Esophagus squamous epithelium (tissue), 4 donors: ENCODE measurements at regions not wholly inside any gene's neighbourhood (a gene's known extent, or its start where the extent isn't known, plus 50 kb on each side); places are given as distances from the start of the nearest gene placed in this dataset.

Experiments used
- CTCF ChIP-seq, 6 experiments: fragments of 450-650 bp in 4 of 6; fragments of 200-600 bp in 2 of 6; sonication (generic) in 2 of 6; IDR thresholded peaks; one replicate each; pipeline ENCODE4 v1.5.1; 2016 to 2019; ENCODE audit warnings: antibody characterized with exemption in 6 of 6, mild to moderate bottlenecking in 4 of 6, moderate library complexity in 4 of 6
- POLR2A ChIP-seq, 4 donors: fragments of 450-650 bp; IDR thresholded peaks; one replicate each; pipeline ENCODE4 v1.6.1; 2017; ENCODE audit warnings: antibody characterized with exemption in 4 of 4, mild to moderate bottlenecking in 4 of 4, moderate library complexity in 3 of 4

GRCh38 chr5:19031491-19031890, 956.5 kb downstream of the CDH18 start:
- TF ChIP-seq CTCF (IDR thresholded peaks at IDR 0.05) (no peak), POLR2A (IDR thresholded peaks at IDR 0.05) (no peak)
